CD4-positive, CD25-positive, alpha-beta regulatory T cell (primary cell): ENCODE measurements at regions not wholly inside any gene's neighbourhood (a gene's known extent, or its start where the extent isn't known, plus 50 kb on each side); places are given as distances from the start of the nearest gene placed in this dataset.

ENCODE experiments used
- ATAC-seq, 2 donors: fragments of 150-1000 bp; cut with Tn5 transposase; one replicate each; pipeline ENCODE4 v1.10.0; 2021; ENCODE audit warnings: low read depth in 2 of 2, moderate number of reproducible peaks in 2 of 2, moderate library complexity in 1 of 2
- DNase-seq, 3 donors: peaks; one replicate each; pipeline versions ENCODE4 v3.0.0 to v3.0.0-alpha.2; 2012 to 2022; ENCODE audit warnings: mixed read lengths in 1 of 3
- H3K27ac ChIP-seq: one replicate; pipeline ENCODE4 v1.7.0; 2013; ENCODE audit warnings: mild to moderate bottlenecking, low read length; ENCODE audit not compliant: insufficient read depth, poor library complexity, severe bottlenecking
- H3K27me3 ChIP-seq: one replicate; pipeline ENCODE4 v1.7.0; 2013; ENCODE audit warnings: low read length; ENCODE audit not compliant: control insufficient read depth, insufficient read depth
- H3K36me3 ChIP-seq: one replicate; pipeline ENCODE4 v1.7.0; 2013; ENCODE audit warnings: mild to moderate bottlenecking, low read length, moderate library complexity; ENCODE audit not compliant: control insufficient read depth, insufficient read depth
- H3K4me1 ChIP-seq: 2 replicates; pipeline ENCODE4 v1.7.0; 2013; ENCODE audit warnings: mild to moderate bottlenecking, low read length; ENCODE audit not compliant: insufficient read depth, control insufficient read depth, poor library complexity, severe bottlenecking
- H3K4me3 ChIP-seq: one replicate; pipeline ENCODE4 v1.7.0; 2013; ENCODE audit warnings: low read depth, mild to moderate bottlenecking, low read length, moderate library complexity
- H3K9me3 ChIP-seq, 2 experiments: 1 replicate in 1 of 2; 2 replicates in 1 of 2; pipeline ENCODE4 v1.7.0; 2013; ENCODE audit warnings: low read length in 2 of 2, mild to moderate bottlenecking in 1 of 2, moderate library complexity in 1 of 2; ENCODE audit not compliant: control insufficient read depth in 2 of 2
- H3K27ac Mint-ChIP-seq, 3 donors: one replicate each; pipeline ENCODE4 v1.8.0; 2020 to 2022; ENCODE audit warnings: mild to moderate bottlenecking in 3 of 3, mixed read lengths in 3 of 3, moderate library complexity in 2 of 3
- H3K27me3 Mint-ChIP-seq: one replicate; pipeline ENCODE4 v1.8.0; 2022; ENCODE audit warnings: mild to moderate bottlenecking, mixed read lengths
- H3K36me3 Mint-ChIP-seq: one replicate; pipeline ENCODE4 v1.8.0; 2020; ENCODE audit warnings: mixed read lengths
- H3K4me1 Mint-ChIP-seq, 4 donors: one replicate each; pipeline ENCODE4 v1.8.0; 2020 to 2022; ENCODE audit warnings: mixed read lengths in 4 of 4, mild to moderate bottlenecking in 1 of 4
- H3K4me3 Mint-ChIP-seq, 4 donors: one replicate each; pipeline ENCODE4 v1.8.0; 2020 to 2022; ENCODE audit warnings: mild to moderate bottlenecking in 4 of 4, mixed read lengths in 4 of 4, moderate library complexity in 3 of 4
- H3K9me3 Mint-ChIP-seq, 7 donors: one replicate each; pipeline ENCODE4 v1.8.0; 2020 to 2022; ENCODE audit warnings: mixed read lengths in 7 of 7, mild to moderate bottlenecking in 3 of 7, moderate library complexity in 2 of 7

GRCh38 chr4:164383058-164383357, 370.9 kb upstream of the SMIM31 start:
- H3K4me1 Mint-ChIP-seq, result no peaks in the 10 kb centered on the region
- no peak for DNase-seq
- no peaks in the 10 kb centered on the region for H3K4me1 ChIP-seq
- H3K27ac Mint-ChIP-seq, result no peak overlapping the region
- peaks cover 20% of the 10 kb centered on the region for H3K27me3 Mint-ChIP-seq
- ATAC-seq, result no peak
- H3K9me3 Mint-ChIP-seq, result peaks cover 0 to 6% (median 0%) of the 10 kb centered on the region in 7 donors
- no peaks in the 10 kb centered on the region for H3K36me3 ChIP-seq
- no peaks in the 10 kb centered on the region for H3K36me3 Mint-ChIP-seq
- no peak overlapping the region for H3K27ac ChIP-seq
- peaks cover 2% of the 10 kb centered on the region for H3K27me3 ChIP-seq
- H3K4me3 Mint-ChIP-seq, result no peak overlapping the region
- no peaks in the 10 kb centered on the region for H3K9me3 ChIP-seq
- H3K4me3 ChIP-seq, result no peak overlapping the region

- Mint-ChIP-seq H3K4me3 (no peak overlapping the region), H3K9me3 (peaks cover 0 to 5% (median 0%) of the 10 kb centered on the region in 7 donors), H3K4me1 (no peaks in the 10 kb centered on the region)
Measured at GRCh38 chr4:164383358-164384220, 370.3 kb upstream of the SMIM31 start.

GRCh38 chr4:164384416-164384815, 369.5 kb upstream of the SMIM31 start:
- Mint-ChIP-seq H3K9me3 (peaks cover 0 to 4% (median 0%) of the 10 kb centered on the region in 7 donors), H3K27ac (no peak overlapping the region), H3K27me3 (peaks cover 19% of the 10 kb centered on the region), H3K4me1 (no peaks in the 10 kb centered on the region), H3K36me3 (no peaks in the 10 kb centered on the region), H3K4me3 (no peak overlapping the region)
- no peak for DNase-seq
- no peaks in the 10 kb centered on the region for H3K36me3 ChIP-seq
- peaks cover 2% of the 10 kb centered on the region for H3K27me3 ChIP-seq
- H3K4me3 ChIP-seq, result no peak overlapping the region
- no peaks in the 10 kb centered on the region for H3K4me1 ChIP-seq
- H3K27ac ChIP-seq, result no peak overlapping the region
- H3K9me3 ChIP-seq, result no peaks in the 10 kb centered on the region
- ATAC-seq, result no peak

More at GRCh38 chr4:164383358-164384220, 370.3 kb upstream of the SMIM31 start:
- peaks cover 2% of the 10 kb centered on the region for H3K27me3 ChIP-seq
- no peaks in the 10 kb centered on the region for H3K36me3 ChIP-seq
- H3K4me1 ChIP-seq, result no peaks in the 10 kb centered on the region
- H3K36me3 Mint-ChIP-seq, result no peaks in the 10 kb centered on the region
- no peak overlapping the region for H3K4me3 ChIP-seq
- H3K27me3 Mint-ChIP-seq, result peaks cover 19% of the 10 kb centered on the region
- DNase-seq (peak in 1 of 3 donors; percentile 0), ATAC-seq (no peak)
- H3K27ac ChIP-seq, result no peak overlapping the region
- H3K27ac Mint-ChIP-seq, result no peak overlapping the region
- H3K9me3 ChIP-seq, result no peaks in the 10 kb centered on the region

GRCh38 chr4:164396439-164396838, 357.5 kb upstream of the SMIM31 start:
- Histone ChIP-seq H3K4me3 (no peak overlapping the region), H3K27me3 (no peaks in the 10 kb centered on the region), H3K9me3 (no peaks in the 10 kb centered on the region), H3K4me1 (no peaks in the 10 kb centered on the region), H3K27ac (no peak overlapping the region), H3K36me3 (no peaks in the 10 kb centered on the region)
- Mint-ChIP-seq H3K36me3 (no peaks in the 10 kb centered on the region), H3K4me1 (no peaks in the 10 kb centered on the region), H3K4me3 (no peak overlapping the region), H3K27ac (no peak overlapping the region), H3K27me3 (no peaks in the 10 kb centered on the region), H3K9me3 (peaks cover 0 to 4% (median 1%) of the 10 kb centered on the region in 7 donors)
- DNase-seq (no peak), ATAC-seq (no peak)

- no peaks in the 10 kb centered on the region for H3K27me3 Mint-ChIP-seq
- peaks cover 0 to 3% (median 1%) of the 10 kb centered on the region in 7 donors for H3K9me3 Mint-ChIP-seq
- no peak for DNase-seq
- H3K4me3 ChIP-seq, result no peak overlapping the region
- H3K9me3 ChIP-seq, result no peaks in the 10 kb centered on the region
- H3K4me1 ChIP-seq, result no peaks in the 10 kb centered on the region
- H3K36me3 ChIP-seq, result no peaks in the 10 kb centered on the region
- no peak overlapping the region for H3K27ac ChIP-seq
- no peaks in the 10 kb centered on the region for H3K36me3 Mint-ChIP-seq
- no peaks in the 10 kb centered on the region for H3K4me1 Mint-ChIP-seq
- H3K4me3 Mint-ChIP-seq, result no peak overlapping the region
- no peak overlapping the region for H3K27ac Mint-ChIP-seq
- ATAC-seq, result no peak
- no peaks in the 10 kb centered on the region for H3K27me3 ChIP-seq
Measured at GRCh38 chr4:164402554-164402953, 351.4 kb upstream of the SMIM31 start.

GRCh38 chr4:164405774-164406173, 348.2 kb upstream of the SMIM31 start:
- Histone ChIP-seq H3K36me3 (no peaks in the 10 kb centered on the region), H3K9me3 (no peaks in the 10 kb centered on the region), H3K4me3 (no peak overlapping the region), H3K27me3 (no peaks in the 10 kb centered on the region), H3K4me1 (no peaks in the 10 kb centered on the region), H3K27ac (no peak overlapping the region)
- Mint-ChIP-seq H3K36me3 (no peaks in the 10 kb centered on the region), H3K27ac (no peak overlapping the region), H3K27me3 (no peaks in the 10 kb centered on the region), H3K4me3 (no peak overlapping the region), H3K9me3 (peaks cover 0 to 11% (median 1%) of the 10 kb centered on the region in 7 donors), H3K4me1 (no peaks in the 10 kb centered on the region)
- DNase-seq (no peak), ATAC-seq (no peak)

- Mint-ChIP-seq H3K36me3 (no peaks in the 10 kb centered on the region), H3K27me3 (no peaks in the 10 kb centered on the region), H3K4me1 (no peaks in the 10 kb centered on the region), H3K4me3 (no peak overlapping the region), H3K27ac (no peak overlapping the region), H3K9me3 (peaks cover 0 to 11% (median 2%) of the 10 kb centered on the region in 7 donors)
- Histone ChIP-seq H3K27me3 (no peaks in the 10 kb centered on the region), H3K36me3 (no peaks in the 10 kb centered on the region), H3K9me3 (no peaks in the 10 kb centered on the region), H3K4me3 (no peak overlapping the region), H3K4me1 (no peaks in the 10 kb centered on the region), H3K27ac (no peak overlapping the region)
- DNase-seq, result no peak
- ATAC-seq, result no peak
Measured at GRCh38 chr4:164408831-164409230, 345.1 kb upstream of the SMIM31 start.

- H3K4me1 Mint-ChIP-seq, result no peaks in the 10 kb centered on the region
- ATAC-seq, result no peak
Measured at GRCh38 chr4:164410401-164410800, 343.5 kb upstream of the SMIM31 start.

More at GRCh38 chr4:164410401-164410800, 343.5 kb upstream of the SMIM31 start:
- H3K9me3 ChIP-seq, result no peaks in the 10 kb centered on the region
- H3K36me3 ChIP-seq, result no peaks in the 10 kb centered on the region
- H3K27ac Mint-ChIP-seq, result no peak overlapping the region
- H3K27me3 ChIP-seq, result no peaks in the 10 kb centered on the region
- H3K4me3 ChIP-seq, result no peak overlapping the region
- no peaks in the 10 kb centered on the region for H3K27me3 Mint-ChIP-seq
- H3K9me3 Mint-ChIP-seq, result peaks cover under 1 to 11% (median 2%) of the 10 kb centered on the region in 7 donors
- no peaks in the 10 kb centered on the region for H3K36me3 Mint-ChIP-seq
- no peak overlapping the region for H3K27ac ChIP-seq
- no peak for DNase-seq
- no peak overlapping the region for H3K4me3 Mint-ChIP-seq
- H3K4me1 ChIP-seq, result no peaks in the 10 kb centered on the region
